ENCODE measurements at regions not wholly inside any gene's neighbourhood (a gene's known extent, or its start where the extent isn't known, plus 50 kb on each side); places are given as distances from the start of the nearest gene placed in this dataset.

DNA sequence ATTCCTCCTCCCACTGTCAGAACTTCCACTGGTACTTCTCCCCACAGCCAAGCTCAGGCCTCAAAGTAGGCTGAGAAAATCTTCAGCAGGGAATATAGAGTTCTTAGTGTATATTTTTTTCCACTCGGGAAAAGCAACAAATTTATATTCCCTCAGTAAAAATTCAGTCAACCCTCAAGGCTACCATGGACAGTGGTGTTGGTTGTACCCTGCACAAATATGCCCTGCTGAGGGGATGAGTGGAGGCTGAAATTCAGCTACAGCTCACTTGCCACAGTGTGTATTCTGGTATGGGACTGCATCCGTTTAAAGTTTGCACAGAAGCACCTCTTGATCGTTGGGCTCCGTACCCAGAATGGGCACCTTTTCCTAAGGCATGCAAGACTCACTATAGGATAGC, 90.8 kb upstream of the LGALSL start:
- Histone ChIP-seq H3K9me3 (no peaks in the 10 kb centered on the region), H3K4me1 (ENCODE audit: control insufficient read depth in 1 of 2, low read depth in 2 of 2) (peaks cover 4 to 13% of the 10 kb centered on the region in 2 donors), H3K27ac (no peak overlapping the region), H3K27me3 (replicated peaks; ENCODE audit: insufficient read depth) (no peaks in the 10 kb centered on the region), H3K4me3 (no peak overlapping the region), H3K36me3 (no peaks in the 10 kb centered on the region)
- TF ChIP-seq, protein P1, sequence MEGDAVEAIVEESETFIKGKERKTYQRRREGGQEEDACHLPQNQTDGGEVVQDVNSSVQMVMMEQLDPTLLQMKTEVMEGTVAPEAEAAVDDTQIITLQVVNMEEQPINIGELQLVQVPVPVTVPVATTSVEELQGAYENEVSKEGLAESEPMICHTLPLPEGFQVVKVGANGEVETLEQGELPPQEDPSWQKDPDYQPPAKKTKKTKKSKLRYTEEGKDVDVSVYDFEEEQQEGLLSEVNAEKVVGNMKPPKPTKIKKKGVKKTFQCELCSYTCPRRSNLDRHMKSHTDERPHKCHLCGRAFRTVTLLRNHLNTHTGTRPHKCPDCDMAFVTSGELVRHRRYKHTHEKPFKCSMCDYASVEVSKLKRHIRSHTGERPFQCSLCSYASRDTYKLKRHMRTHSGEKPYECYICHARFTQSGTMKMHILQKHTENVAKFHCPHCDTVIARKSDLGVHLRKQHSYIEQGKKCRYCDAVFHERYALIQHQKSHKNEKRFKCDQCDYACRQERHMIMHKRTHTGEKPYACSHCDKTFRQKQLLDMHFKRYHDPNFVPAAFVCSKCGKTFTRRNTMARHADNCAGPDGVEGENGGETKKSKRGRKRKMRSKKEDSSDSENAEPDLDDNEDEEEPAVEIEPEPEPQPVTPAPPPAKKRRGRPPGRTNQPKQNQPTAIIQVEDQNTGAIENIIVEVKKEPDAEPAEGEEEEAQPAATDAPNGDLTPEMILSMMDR (IDR thresholded peaks at IDR 0.05): no peak
- DNase-seq (ENCODE audit: low spot score) (no peak), ATAC-seq (ENCODE audit: insufficient number of reproducible peaks, low FRiP score, low read depth) (no peak)

DNA sequence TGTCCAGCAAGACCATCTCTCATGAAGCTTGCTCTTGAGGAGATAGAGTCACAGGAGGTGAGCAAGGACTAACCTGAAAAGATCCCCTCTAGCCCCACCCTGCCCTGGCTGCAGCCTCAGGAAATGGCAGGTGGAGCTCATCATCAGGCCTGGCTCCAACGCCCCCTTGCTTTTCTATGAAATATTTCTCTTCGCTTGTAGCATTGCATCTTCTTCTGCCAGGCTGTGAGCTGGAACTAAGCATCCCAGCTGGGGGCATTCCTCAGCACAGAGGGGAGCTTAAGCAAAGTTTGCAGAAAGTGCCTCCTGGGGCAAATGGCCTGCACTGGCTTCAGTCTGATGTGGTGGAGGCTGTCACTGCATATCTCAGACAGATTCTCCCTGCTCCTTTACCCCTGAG, 90.1 kb upstream of the LGALSL start:
- Histone ChIP-seq H3K27me3 (replicated peaks; ENCODE audit: insufficient read depth) (no peaks in the 10 kb centered on the region), H3K27ac (no peak overlapping the region), H3K4me3 (no peak overlapping the region), H3K36me3 (no peaks in the 10 kb centered on the region), H3K9me3 (no peaks in the 10 kb centered on the region), H3K4me1 (ENCODE audit: control insufficient read depth in 1 of 2, low read depth in 2 of 2) (peaks cover 4 to 13% of the 10 kb centered on the region in 2 donors)
- no peak for ATAC-seq (ENCODE audit: insufficient number of reproducible peaks, low FRiP score, low read depth)
- no peak for DNase-seq (ENCODE audit: low spot score)
- TF ChIP-seq, protein P1 (IDR thresholded peaks at IDR 0.05): no peak

DNA sequence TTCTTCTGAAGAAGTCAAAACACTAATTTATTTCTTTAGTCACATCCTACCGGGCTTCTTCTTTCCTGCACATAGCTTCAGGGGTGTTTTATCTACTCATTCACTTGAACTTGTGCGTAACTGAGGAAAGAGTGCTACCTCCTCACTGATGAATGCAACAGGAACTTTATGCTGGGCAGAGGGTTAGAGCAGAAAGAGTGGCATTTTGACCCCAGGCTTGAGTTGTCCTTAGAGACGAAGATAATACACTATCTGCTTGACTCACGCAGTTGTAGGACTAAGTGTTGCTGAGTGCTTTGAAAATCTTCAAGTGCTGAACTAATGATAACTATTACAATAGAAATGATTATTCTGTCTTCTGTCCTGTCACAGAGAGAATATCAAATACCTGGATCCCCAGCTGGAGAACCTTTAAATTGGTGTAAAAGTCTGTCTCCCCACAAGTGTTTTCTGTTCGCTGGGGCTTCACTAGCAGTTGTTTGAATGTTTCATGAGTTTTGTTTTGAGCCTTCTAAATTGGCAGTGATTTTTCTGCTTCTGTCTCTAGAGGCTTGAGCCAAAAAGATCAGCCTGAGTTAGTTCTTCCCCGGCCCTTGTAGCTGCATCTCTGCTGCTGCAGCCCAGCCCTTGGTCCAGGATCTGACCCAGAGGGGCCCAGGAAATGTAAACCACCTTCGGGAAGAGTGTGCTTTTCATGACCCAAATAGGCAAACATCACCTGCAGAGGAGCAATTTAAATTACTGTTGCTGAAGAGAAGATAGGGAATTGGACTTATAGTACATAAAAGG, 86.3 kb upstream of the LGALSL start:
- Histone ChIP-seq H3K36me3 (no peaks in the 10 kb centered on the region), H3K4me1 (ENCODE audit: control insufficient read depth in 1 of 2, low read depth in 2 of 2) (no peaks in the 10 kb centered on the region), H3K9me3 (no peaks in the 10 kb centered on the region), H3K27ac (no peak overlapping the region), H3K4me3 (no peak overlapping the region), H3K27me3 (replicated peaks; ENCODE audit: insufficient read depth) (no peaks in the 10 kb centered on the region)
- no peak for ATAC-seq (ENCODE audit: insufficient number of reproducible peaks, low FRiP score, low read depth)
- TF ChIP-seq, protein P1 (IDR thresholded peaks at IDR 0.05): no peak
- DNase-seq (ENCODE audit: low spot score): no peak

DNA sequence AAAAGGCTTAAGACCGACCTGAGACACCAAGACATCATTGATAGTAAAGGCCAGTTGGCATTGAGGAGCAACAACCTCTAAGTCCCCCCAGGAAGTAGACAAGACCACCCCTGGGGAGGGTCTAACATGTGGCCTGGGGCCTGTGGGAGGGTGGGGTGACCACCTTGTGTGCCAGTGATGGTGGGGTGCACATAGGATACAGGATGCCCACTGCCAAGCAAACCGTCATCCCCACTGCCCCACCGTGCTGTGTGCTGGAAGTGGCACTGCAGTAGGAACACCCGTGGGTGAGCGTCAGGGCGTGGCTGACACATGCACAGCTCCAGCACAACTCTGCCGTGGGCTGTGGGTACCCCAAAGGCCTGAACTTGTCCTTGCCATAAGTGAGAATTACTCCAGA, 84.3 kb upstream of the LGALSL start:
- Histone ChIP-seq H3K36me3 (no peaks in the 10 kb centered on the region), H3K4me3 (no peak overlapping the region), H3K4me1 (ENCODE audit: control insufficient read depth in 1 of 2, low read depth in 2 of 2) (peaks cover 0 to 5% of the 10 kb centered on the region in 2 donors), H3K27me3 (replicated peaks; ENCODE audit: insufficient read depth) (no peaks in the 10 kb centered on the region), H3K27ac (no peak overlapping the region), H3K9me3 (no peaks in the 10 kb centered on the region)
- TF ChIP-seq, protein P1 (IDR thresholded peaks at IDR 0.05): no peak
- DNase-seq (ENCODE audit: low spot score): no peak
- no peak for ATAC-seq (ENCODE audit: insufficient number of reproducible peaks, low FRiP score, low read depth)

DNA sequence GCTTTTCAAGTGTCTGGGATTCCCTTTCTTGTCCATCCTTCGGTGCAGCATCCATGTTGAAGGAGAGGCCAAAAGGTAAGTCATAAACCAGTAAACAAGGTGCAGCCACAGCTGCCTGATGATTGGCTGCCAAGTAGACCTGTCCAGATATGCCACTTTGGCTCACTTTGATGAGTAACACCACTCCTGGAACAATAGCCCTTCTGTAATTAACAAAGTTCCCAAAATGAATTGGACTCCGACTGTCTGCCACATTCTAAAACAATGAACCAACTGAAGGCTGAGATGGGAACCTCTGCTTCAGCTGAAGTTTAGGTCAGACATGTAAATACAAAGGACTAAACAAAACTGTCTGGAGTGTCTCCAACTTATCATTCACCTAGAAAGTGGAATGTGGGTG, 82.2 kb upstream of the LGALSL start:
- ATAC-seq (ENCODE audit: insufficient number of reproducible peaks, low FRiP score, low read depth): no peak
- H3K27ac ChIP-seq: no peak overlapping the region
- no peak for DNase-seq (ENCODE audit: low spot score)

More for the DNA sequence above, 82.2 kb upstream of the LGALSL start:
- Histone ChIP-seq H3K27me3 (replicated peaks; ENCODE audit: insufficient read depth) (no peaks in the 10 kb centered on the region), H3K9me3 (no peaks in the 10 kb centered on the region), H3K4me1 (ENCODE audit: control insufficient read depth in 1 of 2, low read depth in 2 of 2) (peaks cover 0 to 7% of the 10 kb centered on the region in 2 donors), H3K36me3 (no peaks in the 10 kb centered on the region), H3K4me3 (no peak overlapping the region)
- TF ChIP-seq, protein P1 (IDR thresholded peaks at IDR 0.05): no peak
